SK-N-SH (cell line): ENCODE measurements at regions not wholly inside any gene's neighbourhood (a gene's known extent, or its start where the extent isn't known, plus 50 kb on each side); places are given as distances from the start of the nearest gene placed in this dataset.

Source experiments
- MXI1 ChIP-seq: IDR thresholded peaks from 2 replicates; pipeline ENCODE4 v1.6.1; 2012; ENCODE audit warnings: mild to moderate bottlenecking, low read depth, low read length, improper control_type of control experiment
- RAD21 ChIP-seq: IDR thresholded peaks from 2 replicates; pipeline ENCODE4 v1.6.1; 2012; ENCODE audit warnings: mild to moderate bottlenecking, low read length
- RCOR1 ChIP-seq: fragments of 150-350 bp; IDR thresholded peaks from 2 replicates; pipeline ENCODE4 v1.6.1; 2017; ENCODE audit warnings: antibody characterized with exemption, low read length
- YY1 ChIP-seq: IDR thresholded peaks from 2 replicates; pipeline ENCODE4 v1.4.0; 2012; ENCODE audit warnings: low read depth, mild to moderate bottlenecking
- TF ChIP-seq, protein P1 (sequence below): fragments of 200-600 bp; sonication (generic); IDR thresholded peaks from 2 replicates; pipeline ENCODE4 v1.6.1; 2017; ENCODE audit warnings: antibody characterized with exemption, mild to moderate bottlenecking, moderate library complexity
- TF ChIP-seq, protein P2 (sequence below): IDR thresholded peaks from 2 replicates; pipeline ENCODE4 v1.6.1; 2012; ENCODE audit warnings: mild to moderate bottlenecking, low read depth, low read length, moderate library complexity

- TF ChIP-seq, protein P1, sequence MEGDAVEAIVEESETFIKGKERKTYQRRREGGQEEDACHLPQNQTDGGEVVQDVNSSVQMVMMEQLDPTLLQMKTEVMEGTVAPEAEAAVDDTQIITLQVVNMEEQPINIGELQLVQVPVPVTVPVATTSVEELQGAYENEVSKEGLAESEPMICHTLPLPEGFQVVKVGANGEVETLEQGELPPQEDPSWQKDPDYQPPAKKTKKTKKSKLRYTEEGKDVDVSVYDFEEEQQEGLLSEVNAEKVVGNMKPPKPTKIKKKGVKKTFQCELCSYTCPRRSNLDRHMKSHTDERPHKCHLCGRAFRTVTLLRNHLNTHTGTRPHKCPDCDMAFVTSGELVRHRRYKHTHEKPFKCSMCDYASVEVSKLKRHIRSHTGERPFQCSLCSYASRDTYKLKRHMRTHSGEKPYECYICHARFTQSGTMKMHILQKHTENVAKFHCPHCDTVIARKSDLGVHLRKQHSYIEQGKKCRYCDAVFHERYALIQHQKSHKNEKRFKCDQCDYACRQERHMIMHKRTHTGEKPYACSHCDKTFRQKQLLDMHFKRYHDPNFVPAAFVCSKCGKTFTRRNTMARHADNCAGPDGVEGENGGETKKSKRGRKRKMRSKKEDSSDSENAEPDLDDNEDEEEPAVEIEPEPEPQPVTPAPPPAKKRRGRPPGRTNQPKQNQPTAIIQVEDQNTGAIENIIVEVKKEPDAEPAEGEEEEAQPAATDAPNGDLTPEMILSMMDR = no peak
- TF ChIP-seq YY1 (no peak), MXI1 (no peak), RCOR1 (no peak), RAD21 (no peak)
- TF ChIP-seq, protein P2, sequence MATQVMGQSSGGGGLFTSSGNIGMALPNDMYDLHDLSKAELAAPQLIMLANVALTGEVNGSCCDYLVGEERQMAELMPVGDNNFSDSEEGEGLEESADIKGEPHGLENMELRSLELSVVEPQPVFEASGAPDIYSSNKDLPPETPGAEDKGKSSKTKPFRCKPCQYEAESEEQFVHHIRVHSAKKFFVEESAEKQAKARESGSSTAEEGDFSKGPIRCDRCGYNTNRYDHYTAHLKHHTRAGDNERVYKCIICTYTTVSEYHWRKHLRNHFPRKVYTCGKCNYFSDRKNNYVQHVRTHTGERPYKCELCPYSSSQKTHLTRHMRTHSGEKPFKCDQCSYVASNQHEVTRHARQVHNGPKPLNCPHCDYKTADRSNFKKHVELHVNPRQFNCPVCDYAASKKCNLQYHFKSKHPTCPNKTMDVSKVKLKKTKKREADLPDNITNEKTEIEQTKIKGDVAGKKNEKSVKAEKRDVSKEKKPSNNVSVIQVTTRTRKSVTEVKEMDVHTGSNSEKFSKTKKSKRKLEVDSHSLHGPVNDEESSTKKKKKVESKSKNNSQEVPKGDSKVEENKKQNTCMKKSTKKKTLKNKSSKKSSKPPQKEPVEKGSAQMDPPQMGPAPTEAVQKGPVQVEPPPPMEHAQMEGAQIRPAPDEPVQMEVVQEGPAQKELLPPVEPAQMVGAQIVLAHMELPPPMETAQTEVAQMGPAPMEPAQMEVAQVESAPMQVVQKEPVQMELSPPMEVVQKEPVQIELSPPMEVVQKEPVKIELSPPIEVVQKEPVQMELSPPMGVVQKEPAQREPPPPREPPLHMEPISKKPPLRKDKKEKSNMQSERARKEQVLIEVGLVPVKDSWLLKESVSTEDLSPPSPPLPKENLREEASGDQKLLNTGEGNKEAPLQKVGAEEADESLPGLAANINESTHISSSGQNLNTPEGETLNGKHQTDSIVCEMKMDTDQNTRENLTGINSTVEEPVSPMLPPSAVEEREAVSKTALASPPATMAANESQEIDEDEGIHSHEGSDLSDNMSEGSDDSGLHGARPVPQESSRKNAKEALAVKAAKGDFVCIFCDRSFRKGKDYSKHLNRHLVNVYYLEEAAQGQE = no peak
Observed at GRCh38 chr2:117065912-117066311, 748.6 kb upstream of the DDX18 start.
